ENCODE measurements at regions not wholly inside any gene's neighbourhood (a gene's known extent, or its start where the extent isn't known, plus 50 kb on each side); places are given as distances from the start of the nearest gene placed in this dataset.

- TF ChIP-seq POLR2A (IDR thresholded peaks at IDR 0.05) = no peak
- TF ChIP-seq CTCF (IDR thresholded peaks at IDR 0.05 in 4 of 5, conservative IDR thresholded peaks at IDR 0.05 in 1 of 5) = no peak
- ATAC-seq (no peak), DNase-seq (no peak)
- Histone ChIP-seq H3K36me3 (no peaks in the 10 kb centered on the region), H3K27ac (no peak overlapping the region), H3K9me3 (no peaks in the 10 kb centered on the region), H3K27me3 (no peaks in the 10 kb centered on the region), H3K4me1 (no peaks in the 10 kb centered on the region), H3K4me3 (no peak overlapping the region)
- intact Hi-C loops (cut with DNase I; ENCODE audit: low total_unique reads) (no loop called here), in situ Hi-C loops (cut with MboI; ENCODE audit: low sequenced_read_pairs in 4 of 4) (no loop called here)
Measured at GRCh38 chr9:11092974-11093373, 480.2 kb upstream of the PTPRD start.

DNA sequence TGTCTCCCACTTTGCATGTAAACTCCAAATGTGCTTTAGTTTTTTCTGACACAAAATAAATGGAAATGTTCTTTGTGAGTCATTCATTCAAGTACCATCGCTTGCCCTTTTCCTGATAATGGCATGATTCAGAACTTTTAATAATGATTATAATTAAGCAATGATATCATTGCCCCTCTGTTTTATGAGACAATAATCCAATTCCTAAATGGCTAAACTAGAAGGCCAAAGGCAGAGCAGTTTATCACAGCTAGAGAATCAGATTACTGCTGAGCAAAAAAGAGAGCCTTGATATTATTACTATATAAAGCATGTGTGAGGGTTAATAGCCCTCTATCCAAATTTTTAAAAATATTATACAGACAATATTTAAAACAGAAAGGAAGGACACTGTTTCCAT, 484.2 kb upstream of the PTPRD start:
- ATAC-seq = no peak

DNA sequence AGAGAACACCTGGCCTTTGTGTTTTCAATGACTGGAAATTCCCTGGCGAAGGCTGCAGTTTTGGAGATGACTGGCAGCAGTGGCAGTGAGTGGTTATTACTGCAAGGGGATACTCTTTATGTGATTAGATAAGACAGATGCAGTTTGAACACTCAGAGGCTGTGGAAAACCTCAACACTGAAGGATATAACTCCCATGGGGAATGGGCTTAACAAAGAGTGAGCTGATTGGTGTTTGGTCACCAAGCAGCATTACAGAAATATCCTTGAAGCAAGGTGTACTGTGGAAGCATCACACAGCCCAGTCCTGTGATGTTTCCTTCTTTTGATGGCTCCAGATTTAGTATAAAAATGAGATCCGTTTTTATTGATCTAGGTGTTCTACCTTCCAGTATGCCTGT, 490.7 kb upstream of the PTPRD start:
- no peak for TF ChIP-seq CTCF (IDR thresholded peaks at IDR 0.05 in 4 of 5, conservative IDR thresholded peaks at IDR 0.05 in 1 of 5)
- no peak for TF ChIP-seq POLR2A (IDR thresholded peaks at IDR 0.05)
- in situ Hi-C loops (cut with MboI; ENCODE audit: low sequenced_read_pairs in 4 of 4) = no loop called here
- Histone ChIP-seq H3K27ac (no peak overlapping the region), H3K4me3 (no peak overlapping the region), H3K27me3 (no peaks in the 10 kb centered on the region), H3K36me3 (no peaks in the 10 kb centered on the region), H3K9me3 (no peaks in the 10 kb centered on the region), H3K4me1 (no peaks in the 10 kb centered on the region)
- ATAC-seq (no peak), DNase-seq (no peak)
- intact Hi-C loops (cut with DNase I; ENCODE audit: low total_unique reads) = no loop called here

More for the DNA sequence above, 484.2 kb upstream of the PTPRD start:
- intact Hi-C loops (cut with DNase I; ENCODE audit: low total_unique reads) = no loop called here
- Histone ChIP-seq H3K36me3 (no peaks in the 10 kb centered on the region), H3K4me1 (no peaks in the 10 kb centered on the region), H3K9me3 (no peaks in the 10 kb centered on the region), H3K27ac (no peak overlapping the region), H3K27me3 (no peaks in the 10 kb centered on the region), H3K4me3 (no peak overlapping the region)
- DNase-seq = no peak
- TF ChIP-seq CTCF (IDR thresholded peaks at IDR 0.05 in 4 of 5, conservative IDR thresholded peaks at IDR 0.05 in 1 of 5) (no peak), POLR2A (IDR thresholded peaks at IDR 0.05) (no peak)
- in situ Hi-C loops (cut with MboI; ENCODE audit: low sequenced_read_pairs in 4 of 4) = no loop called here

DNA sequence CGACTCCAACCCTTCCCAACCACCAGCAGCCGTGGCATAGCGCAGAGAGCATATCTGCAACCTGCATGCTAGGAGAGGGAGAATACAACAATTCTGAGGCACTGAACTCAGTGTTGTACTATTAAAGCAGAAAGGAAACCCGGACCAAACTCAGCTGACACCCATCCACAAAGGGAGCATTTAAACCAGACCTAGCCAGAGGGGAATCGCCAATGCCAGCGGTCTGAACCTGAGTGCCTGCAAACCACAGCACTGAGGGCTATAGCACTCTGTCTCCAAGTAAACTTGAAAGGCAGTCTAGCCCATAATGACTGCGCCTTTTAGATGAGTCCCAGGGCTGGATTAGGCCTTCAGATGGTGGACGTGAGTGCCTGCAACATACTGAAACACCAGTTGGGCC, 494.4 kb upstream of the PTPRD start:
- Histone ChIP-seq H3K36me3 (no peaks in the 10 kb centered on the region), H3K4me3 (no peak overlapping the region), H3K9me3 (no peaks in the 10 kb centered on the region), H3K27me3 (no peaks in the 10 kb centered on the region), H3K27ac (no peak overlapping the region), H3K4me1 (no peaks in the 10 kb centered on the region)
- in situ Hi-C loops (cut with MboI; ENCODE audit: low sequenced_read_pairs in 4 of 4) = no loop called here
- TF ChIP-seq CTCF (IDR thresholded peaks at IDR 0.05 in 4 of 5, conservative IDR thresholded peaks at IDR 0.05 in 1 of 5) (no peak), POLR2A (IDR thresholded peaks at IDR 0.05) (no peak)
- intact Hi-C loops (cut with DNase I; ENCODE audit: low total_unique reads) = no loop called here
- ATAC-seq (no peak), DNase-seq (no peak)

DNA sequence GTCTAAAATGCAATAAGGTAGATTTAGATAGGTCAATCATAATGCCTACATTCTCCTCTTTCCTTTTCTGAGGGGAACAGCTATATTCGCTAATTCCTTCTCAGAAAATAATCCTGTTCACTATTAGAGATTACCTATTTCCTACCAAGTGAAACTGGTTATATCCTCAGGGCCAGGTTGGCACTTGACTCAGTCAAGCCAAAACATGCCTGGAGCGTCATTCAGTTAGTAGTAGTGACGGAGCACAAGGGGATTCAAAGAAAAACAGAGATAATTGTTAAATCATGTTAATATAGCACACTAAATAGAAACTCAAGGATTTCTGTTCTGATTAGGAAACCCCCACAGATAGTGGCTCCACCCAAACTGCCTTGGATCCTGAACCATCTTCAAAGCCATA, 515.4 kb upstream of the PTPRD start:
- H3K4me1 ChIP-seq = no peaks in the 10 kb centered on the region
- no peak for DNase-seq
- TF ChIP-seq POLR2A (IDR thresholded peaks at IDR 0.05) (no peak), CTCF (IDR thresholded peaks at IDR 0.05 in 4 of 5, conservative IDR thresholded peaks at IDR 0.05 in 1 of 5) (no peak)
- H3K4me3 ChIP-seq = no peak overlapping the region
- no peak for ATAC-seq
- H3K9me3 ChIP-seq = no peaks in the 10 kb centered on the region
- in situ Hi-C loops (cut with MboI; ENCODE audit: low sequenced_read_pairs in 4 of 4) (no loop called here), intact Hi-C loops (cut with DNase I; ENCODE audit: low total_unique reads) (no loop called here)
- H3K27ac ChIP-seq = no peak overlapping the region
- H3K36me3 ChIP-seq = no peaks in the 10 kb centered on the region
- no peaks in the 10 kb centered on the region for H3K27me3 ChIP-seq
